Suprapubic skin (tissue), 3 donors: ENCODE measurements at regions not wholly inside any gene's neighbourhood (a gene's known extent, or its start where the extent isn't known, plus 50 kb on each side); places are given as distances from the start of the nearest gene placed in this dataset.

ENCODE experiments used
- CTCF ChIP-seq, 2 donors: fragments of 200-600 bp in 1 of 2; fragments of 450-650 bp in 1 of 2; sonication (generic) in 1 of 2; IDR thresholded peaks; one replicate each; pipeline ENCODE4 v1.5.1; 2016 to 2019; ENCODE audit warnings: antibody characterized with exemption in 2 of 2, mild to moderate bottlenecking in 1 of 2, moderate library complexity in 1 of 2
- POLR2AphosphoS5 ChIP-seq, 3 donors: sonication (generic); formaldehyde crosslinking; IDR thresholded peaks; one replicate each; pipeline ENCODE4 v1.6.1; 2017; ENCODE audit warnings: antibody characterized with exemption in 3 of 3

- TF ChIP-seq CTCF (IDR thresholded peaks at IDR 0.05) (no peak), POLR2AphosphoS5 (IDR thresholded peaks at IDR 0.05) (no peak)
Observed at GRCh38 chr6:119791736-119792135, 442.2 kb upstream of the MAN1A1 start.
